HG02973 (cell line): ENCODE measurements at regions not wholly inside any gene's neighbourhood (a gene's known extent, or its start where the extent isn't known, plus 50 kb on each side); places are given as distances from the start of the nearest gene placed in this dataset.

Experiments
- ATAC-seq: cut with Tn5 transposase; IDR thresholded peaks from one replicate; pipeline ENCODE4 v1.9.1; 2021; ENCODE audit warnings: moderate library complexity; ENCODE audit not compliant: unreplicated experiment

GRCh38 chr5:121793791-121794190 is 57.9 kb upstream of the FTMT start:
- ATAC-seq: no peak

GRCh38 chr5:121795511-121795910 is 56.2 kb upstream of the FTMT start:
- no peak for ATAC-seq

- no peak for ATAC-seq
These were observed 53.8 kb upstream of the FTMT start for GRCh38 chr5:121797681-121798518.
